CD4-positive, alpha-beta T cell treated with Interleukin-4 for 4 hours (primary cell): ENCODE measurements at regions not wholly inside any gene's neighbourhood (a gene's known extent, or its start where the extent isn't known, plus 50 kb on each side); places are given as distances from the start of the nearest gene placed in this dataset.

Experiments
- DNase-seq: peaks from one replicate; pipeline ENCODE4 v3.0.0-alpha.2; 2020

- DNase-seq, result no peak
These were observed 369.8 kb upstream of the FAT3 start for GRCh38 chr11:91854780-91855179.

GRCh38 chr11:91854171-91854570, 370.4 kb upstream of the FAT3 start:
- DNase-seq, result no peak

GRCh38 chr11:91851908-91852307, 372.7 kb upstream of the FAT3 start:
- no peak for DNase-seq

- DNase-seq, result no peak
These were observed 373.9 kb upstream of the FAT3 start for GRCh38 chr11:91850533-91851275.

- DNase-seq, result no peak
These were observed 374.6 kb upstream of the FAT3 start for GRCh38 chr11:91850021-91850420.

GRCh38 chr11:91846649-91847048, 378.0 kb upstream of the FAT3 start:
- no peak for DNase-seq

- no peak for DNase-seq
These were observed 378.6 kb upstream of the FAT3 start for GRCh38 chr11:91846002-91846401.

GRCh38 chr11:91840640-91841240, 383.9 kb upstream of the FAT3 start:
- no peak for DNase-seq

GRCh38 chr11:91837411-91838330, 386.9 kb upstream of the FAT3 start:
- DNase-seq, result no peak

GRCh38 chr11:91835051-91835560, 389.5 kb upstream of the FAT3 start:
- DNase-seq, result no peak

- DNase-seq, result no peak
These were observed 395.7 kb upstream of the FAT3 start for GRCh38 chr11:91828901-91829300.

- no peak for DNase-seq
These were observed 398.8 kb upstream of the FAT3 start for GRCh38 chr11:91825777-91826176.

GRCh38 chr11:91823252-91823830, 401.3 kb upstream of the FAT3 start:
- DNase-seq, result no peak

GRCh38 chr11:91822805-91823204, 401.8 kb upstream of the FAT3 start:
- DNase-seq, result no peak

- DNase-seq, result no peak
These were observed 403.9 kb upstream of the FAT3 start for GRCh38 chr11:91820709-91821108.

GRCh38 chr11:91819777-91820176, 404.8 kb upstream of the FAT3 start:
- no peak for DNase-seq

GRCh38 chr11:91819195-91819594, 405.4 kb upstream of the FAT3 start:
- no peak for DNase-seq

- DNase-seq, result no peak
These were observed 406.6 kb upstream of the FAT3 start for GRCh38 chr11:91817996-91818395.

GRCh38 chr11:91813263-91813662, 411.4 kb upstream of the FAT3 start:
- DNase-seq, result no peak

GRCh38 chr11:91810871-91811270, 413.7 kb upstream of the FAT3 start:
- no peak for DNase-seq

GRCh38 chr11:91805293-91805692, 419.3 kb upstream of the FAT3 start:
- DNase-seq, result no peak

GRCh38 chr11:91804042-91804441, 420.6 kb upstream of the FAT3 start:
- no peak for DNase-seq

GRCh38 chr11:91802475-91802874, 422.1 kb upstream of the FAT3 start:
- no peak for DNase-seq
